ENCODE measurements at regions not wholly inside any gene's neighbourhood (a gene's known extent, or its start where the extent isn't known, plus 50 kb on each side); places are given as distances from the start of the nearest gene placed in this dataset.

DNA sequence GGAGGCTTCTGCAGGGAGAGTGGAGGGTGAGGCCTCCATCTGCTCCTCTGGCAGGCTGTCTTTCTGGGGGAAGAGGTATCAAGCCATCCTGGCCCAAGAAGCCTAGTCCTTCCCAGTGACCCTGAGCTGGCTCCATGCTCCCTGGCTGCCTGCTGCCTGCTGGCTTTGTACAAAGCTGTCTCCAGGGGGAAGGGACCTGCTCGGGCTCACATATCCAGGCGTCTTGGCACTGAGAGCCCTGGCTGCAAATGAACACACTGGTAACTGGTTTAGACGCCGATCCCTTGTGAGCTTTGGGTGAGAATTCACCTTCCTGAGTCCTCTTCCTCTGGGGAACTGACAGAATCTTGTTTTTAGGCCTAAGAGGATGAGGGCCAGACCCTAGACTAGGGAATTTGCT lies 210.3 kb upstream of the ZBED5 start (continued):
- TF ChIP-seq PRRX2 (CRISPR knock-in tag; IDR thresholded peaks at IDR 0.05), result no peak

DNA sequence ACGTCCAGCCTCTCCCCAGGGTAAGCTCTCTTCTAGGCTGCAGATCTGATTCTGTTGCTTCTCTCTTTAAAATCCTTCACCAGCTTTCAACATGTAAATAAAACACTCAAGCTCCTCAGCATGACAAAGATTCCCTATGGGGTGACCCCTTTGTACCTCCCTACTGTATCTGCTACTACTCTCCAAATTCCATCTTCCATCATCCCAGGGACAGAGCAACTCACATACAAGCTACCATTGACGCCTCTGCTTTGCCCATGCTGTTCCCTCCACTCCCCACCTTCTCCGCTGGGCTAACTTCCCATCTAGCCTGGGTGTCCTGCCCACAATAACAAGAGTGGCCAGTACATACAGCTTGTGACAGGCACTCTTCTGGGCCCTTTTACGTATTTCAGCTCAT lies 207.5 kb upstream of the ZBED5 start:
- H3K27ac Mint-ChIP-seq, result peak overlapping the region; percentile 24

DNA sequence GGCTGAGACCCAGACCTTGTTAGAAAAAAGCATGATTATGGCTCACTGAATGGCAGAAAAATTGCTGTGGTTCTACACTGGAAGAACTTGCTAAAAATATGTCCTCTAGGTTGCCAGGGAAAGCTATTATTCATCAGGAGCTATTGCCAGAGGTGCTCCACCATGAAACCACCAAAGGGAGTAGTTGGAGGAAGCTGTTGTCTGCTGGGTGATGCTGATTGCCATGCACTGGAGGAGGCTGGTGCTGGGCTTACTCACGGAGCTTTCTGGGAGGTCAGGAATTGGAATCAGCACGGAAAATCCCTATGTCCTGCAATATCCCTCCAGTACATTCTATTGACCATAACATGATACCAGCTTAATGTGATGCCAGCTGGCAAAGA lies 199.6 kb upstream of the ZBED5 start:
- no peak for DNase-seq (ENCODE audit: low spot score)
- H3K4me3 Mint-ChIP-seq, result no peak overlapping the region
- H3K9me3 Mint-ChIP-seq, result peaks cover 50% of the 10 kb centered on the region
- peaks cover 36% of the 10 kb centered on the region for H3K36me3 Mint-ChIP-seq
- CTCF ChIA-PET, result interaction anchor here (1.1 to 1.8 kb wide), 2 partner anchors 12 to 99 kb away, joined by 3 to 6 read pairs; no protein-coding TSS in a partner anchor
- no peaks in the 10 kb centered on the region for H3K4me1 Mint-ChIP-seq
- H3K27me3 Mint-ChIP-seq (ENCODE audit: low read depth), result peaks cover 16% of the 10 kb centered on the region
- ATAC-seq, result no peak
- H3K27ac Mint-ChIP-seq, result no peak overlapping the region
- TF ChIP-seq CREM (CRISPR knock-in tag; IDR thresholded peaks at IDR 0.05) (no peak), ELF4 (CRISPR knock-in tag; IDR thresholded peaks at IDR 0.05; ENCODE audit: low read depth) (no peak)
- POLR2A ChIA-PET, result no interaction called here

More for the DNA sequence above, 207.5 kb upstream of the ZBED5 start:
- Mint-ChIP-seq H3K4me3 (peak overlapping the region; percentile 1; the same call in 1 of the 2 replicates), H3K4me1 (peaks cover 51% of the 10 kb centered on the region), H3K9me3 (peaks cover 7% of the 10 kb centered on the region; the same call in 1 of the 2 replicates), H3K36me3 (no peaks in the 10 kb centered on the region; the same call in none of the 2 replicates), H3K27me3 (ENCODE audit: low read depth) (peaks cover 3% of the 10 kb centered on the region; the same call in 1 of the 2 replicates)
- CTCF ChIA-PET, result interaction anchor here (1.0 to 3.2 kb wide), 10 partner anchors 10 to 273 kb away, joined by 3 to 17 read pairs (median 6); no protein-coding TSS in a partner anchor
- DNase-seq (ENCODE audit: low spot score) (no peak), ATAC-seq (peak; percentile 93)
- TF ChIP-seq ZNF423 (CRISPR knock-in tag; IDR thresholded peaks at IDR 0.05) (peak; percentile 28; the same call in 1 of the 2 replicates), ELF4 (CRISPR knock-in tag; IDR thresholded peaks at IDR 0.05; ENCODE audit: low read depth) (no peak), ZNF317 (CRISPR knock-in tag; IDR thresholded peaks at IDR 0.05; ENCODE audit: borderline replicate concordance, low read depth) (no peak), ZNF219 (CRISPR knock-in tag; IDR thresholded peaks at IDR 0.05; ENCODE audit: borderline replicate concordance) (no peak), HMGA2 (CRISPR knock-in tag; IDR thresholded peaks at IDR 0.05) (no peak)
- TF ChIP-seq, protein P1, sequence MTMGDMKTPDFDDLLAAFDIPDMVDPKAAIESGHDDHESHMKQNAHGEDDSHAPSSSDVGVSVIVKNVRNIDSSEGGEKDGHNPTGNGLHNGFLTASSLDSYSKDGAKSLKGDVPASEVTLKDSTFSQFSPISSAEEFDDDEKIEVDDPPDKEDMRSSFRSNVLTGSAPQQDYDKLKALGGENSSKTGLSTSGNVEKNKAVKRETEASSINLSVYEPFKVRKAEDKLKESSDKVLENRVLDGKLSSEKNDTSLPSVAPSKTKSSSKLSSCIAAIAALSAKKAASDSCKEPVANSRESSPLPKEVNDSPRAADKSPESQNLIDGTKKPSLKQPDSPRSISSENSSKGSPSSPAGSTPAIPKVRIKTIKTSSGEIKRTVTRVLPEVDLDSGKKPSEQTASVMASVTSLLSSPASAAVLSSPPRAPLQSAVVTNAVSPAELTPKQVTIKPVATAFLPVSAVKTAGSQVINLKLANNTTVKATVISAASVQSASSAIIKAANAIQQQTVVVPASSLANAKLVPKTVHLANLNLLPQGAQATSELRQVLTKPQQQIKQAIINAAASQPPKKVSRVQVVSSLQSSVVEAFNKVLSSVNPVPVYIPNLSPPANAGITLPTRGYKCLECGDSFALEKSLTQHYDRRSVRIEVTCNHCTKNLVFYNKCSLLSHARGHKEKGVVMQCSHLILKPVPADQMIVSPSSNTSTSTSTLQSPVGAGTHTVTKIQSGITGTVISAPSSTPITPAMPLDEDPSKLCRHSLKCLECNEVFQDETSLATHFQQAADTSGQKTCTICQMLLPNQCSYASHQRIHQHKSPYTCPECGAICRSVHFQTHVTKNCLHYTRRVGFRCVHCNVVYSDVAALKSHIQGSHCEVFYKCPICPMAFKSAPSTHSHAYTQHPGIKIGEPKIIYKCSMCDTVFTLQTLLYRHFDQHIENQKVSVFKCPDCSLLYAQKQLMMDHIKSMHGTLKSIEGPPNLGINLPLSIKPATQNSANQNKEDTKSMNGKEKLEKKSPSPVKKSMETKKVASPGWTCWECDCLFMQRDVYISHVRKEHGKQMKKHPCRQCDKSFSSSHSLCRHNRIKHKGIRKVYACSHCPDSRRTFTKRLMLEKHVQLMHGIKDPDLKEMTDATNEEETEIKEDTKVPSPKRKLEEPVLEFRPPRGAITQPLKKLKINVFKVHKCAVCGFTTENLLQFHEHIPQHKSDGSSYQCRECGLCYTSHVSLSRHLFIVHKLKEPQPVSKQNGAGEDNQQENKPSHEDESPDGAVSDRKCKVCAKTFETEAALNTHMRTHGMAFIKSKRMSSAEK (CRISPR knock-in tag; IDR thresholded peaks at IDR 0.05; ENCODE audit: borderline replicate concordance), result no peak
- TF ChIP-seq, protein P2, sequence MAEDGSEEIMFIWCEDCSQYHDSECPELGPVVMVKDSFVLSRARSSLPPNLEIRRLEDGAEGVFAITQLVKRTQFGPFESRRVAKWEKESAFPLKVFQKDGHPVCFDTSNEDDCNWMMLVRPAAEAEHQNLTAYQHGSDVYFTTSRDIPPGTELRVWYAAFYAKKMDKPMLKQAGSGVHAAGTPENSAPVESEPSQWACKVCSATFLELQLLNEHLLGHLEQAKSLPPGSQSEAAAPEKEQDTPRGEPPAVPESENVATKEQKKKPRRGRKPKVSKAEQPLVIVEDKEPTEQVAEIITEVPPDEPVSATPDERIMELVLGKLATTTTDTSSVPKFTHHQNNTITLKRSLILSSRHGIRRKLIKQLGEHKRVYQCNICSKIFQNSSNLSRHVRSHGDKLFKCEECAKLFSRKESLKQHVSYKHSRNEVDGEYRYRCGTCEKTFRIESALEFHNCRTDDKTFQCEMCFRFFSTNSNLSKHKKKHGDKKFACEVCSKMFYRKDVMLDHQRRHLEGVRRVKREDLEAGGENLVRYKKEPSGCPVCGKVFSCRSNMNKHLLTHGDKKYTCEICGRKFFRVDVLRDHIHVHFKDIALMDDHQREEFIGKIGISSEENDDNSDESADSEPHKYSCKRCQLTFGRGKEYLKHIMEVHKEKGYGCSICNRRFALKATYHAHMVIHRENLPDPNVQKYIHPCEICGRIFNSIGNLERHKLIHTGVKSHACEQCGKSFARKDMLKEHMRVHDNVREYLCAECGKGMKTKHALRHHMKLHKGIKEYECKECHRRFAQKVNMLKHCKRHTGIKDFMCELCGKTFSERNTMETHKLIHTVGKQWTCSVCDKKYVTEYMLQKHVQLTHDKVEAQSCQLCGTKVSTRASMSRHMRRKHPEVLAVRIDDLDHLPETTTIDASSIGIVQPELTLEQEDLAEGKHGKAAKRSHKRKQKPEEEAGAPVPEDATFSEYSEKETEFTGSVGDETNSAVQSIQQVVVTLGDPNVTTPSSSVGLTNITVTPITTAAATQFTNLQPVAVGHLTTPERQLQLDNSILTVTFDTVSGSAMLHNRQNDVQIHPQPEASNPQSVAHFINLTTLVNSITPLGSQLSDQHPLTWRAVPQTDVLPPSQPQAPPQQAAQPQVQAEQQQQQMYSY (CRISPR knock-in tag; IDR thresholded peaks at IDR 0.05), result no peak
- TF ChIP-seq, protein P3, sequence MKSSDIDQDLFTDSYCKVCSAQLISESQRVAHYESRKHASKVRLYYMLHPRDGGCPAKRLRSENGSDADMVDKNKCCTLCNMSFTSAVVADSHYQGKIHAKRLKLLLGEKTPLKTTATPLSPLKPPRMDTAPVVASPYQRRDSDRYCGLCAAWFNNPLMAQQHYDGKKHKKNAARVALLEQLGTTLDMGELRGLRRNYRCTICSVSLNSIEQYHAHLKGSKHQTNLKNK (CRISPR knock-in tag; IDR thresholded peaks at IDR 0.05), result 0 out of 2 replicates have a peak, but pooled peaks have one; percentile 66
- TF ChIP-seq, protein P4, sequence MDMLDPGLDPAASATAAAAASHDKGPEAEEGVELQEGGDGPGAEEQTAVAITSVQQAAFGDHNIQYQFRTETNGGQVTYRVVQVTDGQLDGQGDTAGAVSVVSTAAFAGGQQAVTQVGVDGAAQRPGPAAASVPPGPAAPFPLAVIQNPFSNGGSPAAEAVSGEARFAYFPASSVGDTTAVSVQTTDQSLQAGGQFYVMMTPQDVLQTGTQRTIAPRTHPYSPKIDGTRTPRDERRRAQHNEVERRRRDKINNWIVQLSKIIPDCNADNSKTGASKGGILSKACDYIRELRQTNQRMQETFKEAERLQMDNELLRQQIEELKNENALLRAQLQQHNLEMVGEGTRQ (CRISPR knock-in tag; IDR thresholded peaks at IDR 0.05), result no peak
- TF ChIP-seq, protein P5, sequence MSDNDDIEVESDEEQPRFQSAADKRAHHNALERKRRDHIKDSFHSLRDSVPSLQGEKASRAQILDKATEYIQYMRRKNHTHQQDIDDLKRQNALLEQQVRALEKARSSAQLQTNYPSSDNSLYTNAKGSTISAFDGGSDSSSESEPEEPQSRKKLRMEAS (CRISPR knock-in tag; IDR thresholded peaks at IDR 0.05), result peak; percentile 35; the same call in 1 of the 2 replicates
- POLR2A ChIA-PET, result no interaction called here
